Panc1 (cell line): ENCODE measurements at regions not wholly inside any gene's neighbourhood (a gene's known extent, or its start where the extent isn't known, plus 50 kb on each side); places are given as distances from the start of the nearest gene placed in this dataset.

ENCODE experiments used
- POLR2AphosphoS5 ChIP-seq: IDR thresholded peaks from 2 replicates; pipeline ENCODE4 v1.6.1; 2012; ENCODE audit warnings: mild to moderate bottlenecking, low read depth, low read length, moderate library complexity
- TF ChIP-seq, protein P1 (sequence below), 2 experiments: IDR thresholded peaks; 2 replicates each; pipeline ENCODE4 v1.6.1; 2011 to 2012; ENCODE audit warnings: low read depth in 2 of 2, control low read depth in 1 of 2, low read length in 1 of 2, mild to moderate bottlenecking in 1 of 2, moderate library complexity in 1 of 2; ENCODE audit not compliant: insufficient read depth in 1 of 2
- TF ChIP-seq, protein P2 (sequence below): fragments of 450-650 bp; IDR thresholded peaks from 2 replicates; pipeline ENCODE4 v1.5.1; 2017; ENCODE audit warnings: mild to moderate bottlenecking

DNA sequence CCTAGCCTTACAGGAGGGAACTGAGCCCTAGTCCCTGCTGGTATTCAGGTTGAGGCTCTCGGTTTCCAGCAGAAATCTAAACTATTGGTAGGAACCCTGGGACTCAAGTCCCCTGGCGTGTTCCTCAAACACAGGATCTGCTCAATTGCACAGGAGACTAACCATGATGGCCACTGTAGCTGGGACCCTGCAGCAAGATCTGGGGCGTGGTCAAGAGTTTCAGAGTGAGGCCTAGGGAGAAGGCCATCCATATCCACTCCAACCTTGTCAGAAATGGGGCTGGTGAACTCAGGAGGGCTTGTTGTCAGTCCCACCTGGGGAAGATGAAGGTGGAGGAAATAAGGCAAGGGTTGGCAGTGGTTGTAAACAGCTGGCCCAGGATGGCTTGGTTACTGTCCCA, 49.9 kb upstream of the PAX6 start:
- TF ChIP-seq, protein P1, sequence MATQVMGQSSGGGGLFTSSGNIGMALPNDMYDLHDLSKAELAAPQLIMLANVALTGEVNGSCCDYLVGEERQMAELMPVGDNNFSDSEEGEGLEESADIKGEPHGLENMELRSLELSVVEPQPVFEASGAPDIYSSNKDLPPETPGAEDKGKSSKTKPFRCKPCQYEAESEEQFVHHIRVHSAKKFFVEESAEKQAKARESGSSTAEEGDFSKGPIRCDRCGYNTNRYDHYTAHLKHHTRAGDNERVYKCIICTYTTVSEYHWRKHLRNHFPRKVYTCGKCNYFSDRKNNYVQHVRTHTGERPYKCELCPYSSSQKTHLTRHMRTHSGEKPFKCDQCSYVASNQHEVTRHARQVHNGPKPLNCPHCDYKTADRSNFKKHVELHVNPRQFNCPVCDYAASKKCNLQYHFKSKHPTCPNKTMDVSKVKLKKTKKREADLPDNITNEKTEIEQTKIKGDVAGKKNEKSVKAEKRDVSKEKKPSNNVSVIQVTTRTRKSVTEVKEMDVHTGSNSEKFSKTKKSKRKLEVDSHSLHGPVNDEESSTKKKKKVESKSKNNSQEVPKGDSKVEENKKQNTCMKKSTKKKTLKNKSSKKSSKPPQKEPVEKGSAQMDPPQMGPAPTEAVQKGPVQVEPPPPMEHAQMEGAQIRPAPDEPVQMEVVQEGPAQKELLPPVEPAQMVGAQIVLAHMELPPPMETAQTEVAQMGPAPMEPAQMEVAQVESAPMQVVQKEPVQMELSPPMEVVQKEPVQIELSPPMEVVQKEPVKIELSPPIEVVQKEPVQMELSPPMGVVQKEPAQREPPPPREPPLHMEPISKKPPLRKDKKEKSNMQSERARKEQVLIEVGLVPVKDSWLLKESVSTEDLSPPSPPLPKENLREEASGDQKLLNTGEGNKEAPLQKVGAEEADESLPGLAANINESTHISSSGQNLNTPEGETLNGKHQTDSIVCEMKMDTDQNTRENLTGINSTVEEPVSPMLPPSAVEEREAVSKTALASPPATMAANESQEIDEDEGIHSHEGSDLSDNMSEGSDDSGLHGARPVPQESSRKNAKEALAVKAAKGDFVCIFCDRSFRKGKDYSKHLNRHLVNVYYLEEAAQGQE (IDR thresholded peaks at IDR 0.05; ENCODE audit: insufficient read depth in 1 of 2, low read depth in 2 of 2, low read length in 1 of 2), result no peak
- TF ChIP-seq, protein P2, sequence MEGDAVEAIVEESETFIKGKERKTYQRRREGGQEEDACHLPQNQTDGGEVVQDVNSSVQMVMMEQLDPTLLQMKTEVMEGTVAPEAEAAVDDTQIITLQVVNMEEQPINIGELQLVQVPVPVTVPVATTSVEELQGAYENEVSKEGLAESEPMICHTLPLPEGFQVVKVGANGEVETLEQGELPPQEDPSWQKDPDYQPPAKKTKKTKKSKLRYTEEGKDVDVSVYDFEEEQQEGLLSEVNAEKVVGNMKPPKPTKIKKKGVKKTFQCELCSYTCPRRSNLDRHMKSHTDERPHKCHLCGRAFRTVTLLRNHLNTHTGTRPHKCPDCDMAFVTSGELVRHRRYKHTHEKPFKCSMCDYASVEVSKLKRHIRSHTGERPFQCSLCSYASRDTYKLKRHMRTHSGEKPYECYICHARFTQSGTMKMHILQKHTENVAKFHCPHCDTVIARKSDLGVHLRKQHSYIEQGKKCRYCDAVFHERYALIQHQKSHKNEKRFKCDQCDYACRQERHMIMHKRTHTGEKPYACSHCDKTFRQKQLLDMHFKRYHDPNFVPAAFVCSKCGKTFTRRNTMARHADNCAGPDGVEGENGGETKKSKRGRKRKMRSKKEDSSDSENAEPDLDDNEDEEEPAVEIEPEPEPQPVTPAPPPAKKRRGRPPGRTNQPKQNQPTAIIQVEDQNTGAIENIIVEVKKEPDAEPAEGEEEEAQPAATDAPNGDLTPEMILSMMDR, result no peak
- TF ChIP-seq POLR2AphosphoS5, result no peak
